Epithelial cell of proximal tubule (primary cell): ENCODE measurements at regions not wholly inside any gene's neighbourhood (a gene's known extent, or its start where the extent isn't known, plus 50 kb on each side); places are given as distances from the start of the nearest gene placed in this dataset.
A peak's percentile ranks its signal among the peaks of the same experiment; 100 is the strongest.

Experiments
- DNase-seq: peaks from one replicate; pipeline ENCODE4 v3.0.0-alpha.2; 2011; ENCODE audit warnings: low read depth
- H3K4me3 ChIP-seq: 2 replicates; pipeline ENCODE4 v1.5.1; 2011; ENCODE audit warnings: low read depth, mild to moderate bottlenecking, low read length
- TF ChIP-seq, protein P1 (sequence below): conservative IDR thresholded peaks from 2 replicates; pipeline ENCODE4 v1.5.1; 2012; ENCODE audit warnings: low read depth, mild to moderate bottlenecking, low read length

DNA sequence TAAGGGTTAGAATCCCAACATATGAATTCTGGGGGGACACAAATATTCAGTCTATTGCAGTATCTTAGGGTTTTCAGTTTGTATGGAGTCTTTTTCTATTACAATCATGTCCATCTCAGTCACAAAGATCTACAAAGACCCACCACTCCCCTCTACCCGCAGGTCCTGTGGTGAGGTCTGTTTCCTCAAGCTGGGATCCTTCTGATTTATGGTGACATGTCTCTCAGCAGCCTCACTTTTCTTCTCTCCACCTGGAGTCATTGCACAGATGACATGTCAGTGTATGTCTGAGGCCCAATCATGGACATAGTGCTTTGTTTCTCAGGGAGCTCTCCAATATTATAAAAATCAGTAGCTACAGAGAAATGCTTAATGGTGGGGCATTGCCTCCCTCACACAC lies 113.4 kb upstream of the RAB27B start:
- DNase-seq, result no peak
- TF ChIP-seq, protein P1, sequence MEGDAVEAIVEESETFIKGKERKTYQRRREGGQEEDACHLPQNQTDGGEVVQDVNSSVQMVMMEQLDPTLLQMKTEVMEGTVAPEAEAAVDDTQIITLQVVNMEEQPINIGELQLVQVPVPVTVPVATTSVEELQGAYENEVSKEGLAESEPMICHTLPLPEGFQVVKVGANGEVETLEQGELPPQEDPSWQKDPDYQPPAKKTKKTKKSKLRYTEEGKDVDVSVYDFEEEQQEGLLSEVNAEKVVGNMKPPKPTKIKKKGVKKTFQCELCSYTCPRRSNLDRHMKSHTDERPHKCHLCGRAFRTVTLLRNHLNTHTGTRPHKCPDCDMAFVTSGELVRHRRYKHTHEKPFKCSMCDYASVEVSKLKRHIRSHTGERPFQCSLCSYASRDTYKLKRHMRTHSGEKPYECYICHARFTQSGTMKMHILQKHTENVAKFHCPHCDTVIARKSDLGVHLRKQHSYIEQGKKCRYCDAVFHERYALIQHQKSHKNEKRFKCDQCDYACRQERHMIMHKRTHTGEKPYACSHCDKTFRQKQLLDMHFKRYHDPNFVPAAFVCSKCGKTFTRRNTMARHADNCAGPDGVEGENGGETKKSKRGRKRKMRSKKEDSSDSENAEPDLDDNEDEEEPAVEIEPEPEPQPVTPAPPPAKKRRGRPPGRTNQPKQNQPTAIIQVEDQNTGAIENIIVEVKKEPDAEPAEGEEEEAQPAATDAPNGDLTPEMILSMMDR, result no peak
- H3K4me3 ChIP-seq, result no peak overlapping the region

DNA sequence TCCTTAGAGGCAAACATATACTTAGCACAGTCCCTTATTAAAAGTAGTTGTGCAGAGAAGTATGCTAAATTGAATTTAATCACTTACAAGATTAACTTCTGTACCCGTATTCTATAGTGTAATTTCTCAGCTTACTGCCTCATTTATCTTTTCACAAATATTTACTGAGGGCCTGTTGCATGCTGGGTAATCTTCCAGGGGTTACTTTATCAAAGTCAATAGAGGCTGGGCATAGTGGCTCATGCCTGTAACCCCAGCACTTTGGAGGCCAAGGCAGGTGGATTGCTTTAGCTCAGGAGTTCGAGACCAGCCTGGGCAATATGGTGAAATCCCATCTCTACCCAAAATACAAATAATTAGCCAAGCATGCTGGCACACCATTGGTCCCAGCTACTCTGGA lies 111.7 kb upstream of the RAB27B start:
- TF ChIP-seq, protein P1, result no peak

DNA sequence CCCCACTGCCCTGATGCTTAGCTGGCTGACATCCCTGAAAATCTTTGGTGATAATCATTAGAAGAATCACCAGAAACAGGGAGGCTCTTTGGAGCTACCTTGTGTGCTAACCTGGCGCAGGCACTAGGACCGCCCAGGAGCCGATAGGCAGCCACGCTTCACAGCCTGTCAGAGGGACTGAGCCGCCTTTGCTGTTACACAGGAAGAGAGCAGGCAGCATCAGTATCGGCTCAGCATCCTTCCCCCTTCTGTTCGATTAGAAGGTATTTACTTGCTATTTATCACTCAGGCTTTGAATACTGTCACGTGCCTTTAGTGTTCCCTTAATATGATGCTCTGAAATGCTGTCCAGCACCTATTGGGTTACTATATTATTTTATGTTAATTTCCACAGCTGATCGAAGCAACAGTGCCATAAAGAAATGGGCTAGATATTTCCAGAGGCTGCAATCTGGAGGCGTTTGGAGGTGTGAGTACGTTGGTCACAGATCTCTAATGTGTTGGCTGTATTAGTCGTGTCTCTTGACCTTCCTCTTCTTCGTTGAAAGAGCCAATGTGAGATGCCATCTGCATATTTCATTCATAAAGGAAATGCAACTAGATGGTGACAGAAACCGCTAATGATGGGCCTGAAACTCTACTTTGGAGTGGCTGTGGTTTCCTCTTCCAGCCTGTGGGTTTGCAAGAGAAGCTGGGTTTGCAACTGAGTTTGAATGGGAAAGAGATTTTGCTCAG lies 110.4 kb upstream of the RAB27B start:
- DNase-seq, result no peak

More for the DNA sequence above, 111.7 kb upstream of the RAB27B start:
- DNase-seq, result no peak
- no peak overlapping the region for H3K4me3 ChIP-seq

DNA sequence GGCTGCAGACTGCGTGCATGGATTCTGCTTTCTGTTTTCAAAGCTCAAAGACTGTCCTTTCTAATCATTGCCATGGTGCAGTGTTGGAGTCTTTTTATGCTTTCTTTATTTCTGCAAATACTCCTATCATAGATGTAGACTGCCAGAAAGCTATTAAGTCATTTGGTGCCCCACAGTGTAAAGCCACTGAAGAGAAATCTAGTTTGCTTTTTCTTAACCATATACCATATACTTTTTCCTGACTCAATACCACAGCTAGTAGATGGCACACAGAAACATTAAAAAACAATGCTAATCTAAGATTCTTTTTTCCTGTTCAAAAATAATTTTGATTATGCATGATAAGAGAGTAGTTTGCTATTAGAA lies 109.9 kb upstream of the RAB27B start:
- DNase-seq, result no peak
- TF ChIP-seq, protein P1, result no peak
- H3K4me3 ChIP-seq, result no peak overlapping the region

More for the DNA sequence above, 110.4 kb upstream of the RAB27B start:
- TF ChIP-seq, protein P1, result no peak
- peak overlapping the region; percentile 0 for H3K4me3 ChIP-seq

DNA sequence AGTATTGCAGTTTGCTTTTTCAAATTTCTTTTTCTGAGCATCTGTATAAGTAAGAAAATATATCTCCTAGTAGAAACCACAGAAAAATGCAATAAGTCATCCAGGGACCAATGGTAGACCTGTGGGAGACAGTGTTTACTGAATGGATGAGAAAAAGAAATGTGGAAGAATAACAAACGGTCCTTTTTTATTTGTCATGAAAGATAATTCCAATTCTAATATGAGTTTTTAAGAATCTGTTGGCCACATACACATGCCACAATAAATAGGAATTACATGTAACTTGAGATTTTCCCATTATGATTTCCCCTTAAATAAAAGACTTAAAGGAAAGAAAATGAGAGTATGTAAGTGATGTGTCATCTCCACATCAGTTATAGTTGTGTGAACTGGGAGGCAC lies 107.7 kb upstream of the RAB27B start:
- no peak for DNase-seq
- TF ChIP-seq, protein P1, result no peak
- no peak overlapping the region for H3K4me3 ChIP-seq

DNA sequence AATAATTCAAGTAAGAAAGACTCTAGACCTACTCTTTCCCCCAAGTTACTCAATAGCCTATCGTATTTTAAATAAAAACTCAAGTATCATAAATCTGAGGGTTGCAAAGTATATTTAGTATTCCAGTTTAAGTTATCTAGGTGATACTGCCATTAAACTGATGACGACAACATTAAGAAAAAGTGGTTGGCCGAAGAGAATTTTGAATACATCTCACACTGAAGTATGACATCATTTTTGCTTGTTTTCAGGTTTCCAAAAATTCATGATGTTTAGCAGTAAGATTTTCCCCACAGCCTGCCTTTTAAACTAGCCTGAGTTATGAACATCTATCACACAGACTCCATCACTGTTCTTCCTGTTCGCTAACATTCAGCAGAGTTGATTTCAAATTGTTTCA lies 102.1 kb upstream of the RAB27B start:
- TF ChIP-seq, protein P1, result no peak
- no peak for DNase-seq
- H3K4me3 ChIP-seq, result no peak overlapping the region

DNA sequence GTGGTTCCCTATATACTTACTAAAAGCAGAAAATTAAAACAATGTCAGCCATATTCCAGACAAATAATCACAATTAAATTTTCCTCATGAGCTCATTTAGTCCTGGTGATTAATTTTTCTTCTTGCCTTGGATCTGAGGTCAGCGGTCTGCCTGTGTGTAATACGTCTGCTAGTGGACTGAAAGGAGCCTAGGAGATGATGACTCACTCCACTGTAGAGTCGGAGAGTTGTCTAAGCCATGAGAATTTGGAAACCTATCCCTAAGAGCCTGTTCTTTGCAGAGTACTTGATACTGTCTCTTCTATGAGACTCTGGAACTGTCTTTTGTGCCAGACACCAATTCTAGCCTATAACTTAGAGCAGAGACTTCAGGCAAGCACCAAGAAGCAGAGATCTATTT lies 94.2 kb upstream of the RAB27B start:
- TF ChIP-seq, protein P1, result no peak
- no peak overlapping the region for H3K4me3 ChIP-seq
- no peak for DNase-seq
